Endothelial cell of umbilical vein (primary cell): ENCODE measurements at regions not wholly inside any gene's neighbourhood (a gene's known extent, or its start where the extent isn't known, plus 50 kb on each side); places are given as distances from the start of the nearest gene placed in this dataset.

ENCODE experiments used
- BruUV-seq: library from RNA; stranded (reverse); fragments of 400-500 nt; replicated peaks from 2 replicates; lab custom pipeline; 2021; lab: Mats Ljungman, UMichigan
- CTCF ChIA-PET: fragments of 300-600, 350-600 bp; sonication (Branson Sonifier 250); formaldehyde crosslinking; loops from one replicate; lab custom pipeline; 2021; ENCODE audit warnings: antibody characterized with exemption, inconsistent platforms; lab: Charles Lee
- POLR2A ChIA-PET: fragments of 300-600, 350-600 bp; sonication (Branson Sonifier 250); formaldehyde crosslinking; loops from one replicate; lab custom pipeline; 2021; ENCODE audit warnings: antibody characterized with exemption, inconsistent platforms; lab: Charles Lee
- DNase-seq: peaks from one replicate; pipeline ENCODE4 v3.0.0-alpha.2; 2011; ENCODE audit warnings: low read depth, low spot score
- FAIRE-seq: peaks from 2 replicates; lab custom pipeline; 2011; peaks lifted over from hg19 to GRCh38; lab: Jason Lieb, UNC
- H2AFZ ChIP-seq: 2 replicates; pipeline ENCODE4 v1.6.0; 2012; ENCODE audit warnings: low read depth, low read length, control low read depth, inconsistent platforms
- H3K27ac ChIP-seq: 2 replicates; pipeline ENCODE4 v1.5.1; 2011; ENCODE audit warnings: low read depth, mild to moderate bottlenecking, control low read depth, low read length, moderate library complexity; ENCODE audit not compliant: insufficient read depth
- H3K27me3 ChIP-seq, 2 experiments: 2 replicates each; pipeline versions ENCODE4 v1.6.0 to v1.6.1; 2011; ENCODE audit warnings: low read length in 2 of 2, mixed read lengths in 1 of 2; ENCODE audit not compliant: control insufficient read depth in 2 of 2, insufficient read depth in 2 of 2
- H3K36me3 ChIP-seq, 2 experiments: 2 replicates in 1 of 2; 3 replicates in 1 of 2; pipeline ENCODE4 v1.5.1; 2011; ENCODE audit warnings: low read length in 2 of 2, mild to moderate bottlenecking in 1 of 2, moderate library complexity in 1 of 2; ENCODE audit not compliant: control insufficient read depth in 2 of 2, insufficient read depth in 2 of 2; ENCODE audit errors: extremely low read depth in 1 of 2
- H3K4me1 ChIP-seq: 3 replicates; pipeline ENCODE4 v1.5.1; 2011; ENCODE audit warnings: mild to moderate bottlenecking, low read length; ENCODE audit not compliant: control insufficient read depth, insufficient read depth; ENCODE audit errors: extremely low read depth
- H3K4me2 ChIP-seq: 2 replicates; pipeline ENCODE4 v1.6.1; 2011; ENCODE audit warnings: low read length, control low read depth, mixed read lengths; ENCODE audit not compliant: insufficient read depth
- H3K4me3 ChIP-seq, 3 experiments: fragments of 200-600 bp in 1 of 3; sonication (generic), shearing (Covaris generic) in 1 of 3; replicated peaks in 1 of 3; 2 replicates each; pipeline ENCODE4 v1.5.1; 2011 to 2016; ENCODE audit warnings: control low read depth in 3 of 3, low read length in 3 of 3, mild to moderate bottlenecking in 2 of 3, inconsistent platforms in 1 of 3, low read depth in 1 of 3, moderate library complexity in 1 of 3; ENCODE audit not compliant: insufficient read depth in 1 of 3
- H3K79me2 ChIP-seq: 2 replicates; pipeline ENCODE4 v1.6.0; 2012; ENCODE audit warnings: low read length, inconsistent platforms; ENCODE audit not compliant: control insufficient read depth, insufficient read depth
- H3K9ac ChIP-seq: replicated peaks from 2 replicates; pipeline ENCODE3; 2011; ENCODE audit warnings: low read length, control low read depth; ENCODE audit not compliant: insufficient read depth; ENCODE audit errors: extremely low read depth
- H3K9me1 ChIP-seq: replicated peaks from 3 replicates; pipeline ENCODE4 v1.6.0; 2011; ENCODE audit warnings: mild to moderate bottlenecking, low read length; ENCODE audit not compliant: control insufficient read depth, insufficient read depth; ENCODE audit errors: extremely low read depth
- H3K9me3 ChIP-seq: replicated peaks from 2 replicates; pipeline ENCODE4 v1.5.1; 2012; ENCODE audit warnings: low read length, inconsistent platforms; ENCODE audit not compliant: control insufficient read depth, insufficient read depth
- H4K20me1 ChIP-seq: replicated peaks from 2 replicates; pipeline ENCODE3; 2011; ENCODE audit warnings: mild to moderate bottlenecking, low read length; ENCODE audit not compliant: control insufficient read depth, insufficient read depth; ENCODE audit errors: extremely low read depth
- CTCF ChIP-seq, 2 donors: IDR thresholded peaks; 1 replicate in 1 of 2; 2 replicates in 1 of 2; pipeline ENCODE4 v1.5.1; 2011; ENCODE audit warnings: low read length in 2 of 2, mild to moderate bottlenecking in 2 of 2, moderate library complexity in 2 of 2, control low read depth in 1 of 2, inconsistent platforms in 1 of 2, low read depth in 1 of 2; ENCODE audit not compliant: insufficient read depth in 1 of 2; ENCODE audit errors: extremely low read depth in 1 of 2
- EZH2 ChIP-seq: IDR thresholded peaks from 2 replicates; pipeline ENCODE4 v1.6.1; 2012; ENCODE audit warnings: borderline replicate concordance, low read depth, mild to moderate bottlenecking, moderate library complexity, low read length, inconsistent platforms; ENCODE audit not compliant: severe bottlenecking
- FOS ChIP-seq: IDR thresholded peaks from 2 replicates; pipeline ENCODE4 v1.6.1; 2011; ENCODE audit warnings: mild to moderate bottlenecking, low read length, moderate library complexity, borderline replicate concordance; ENCODE audit not compliant: insufficient read depth
- GATA2 ChIP-seq: IDR thresholded peaks from 2 replicates; pipeline ENCODE4 v1.7.0; 2011; ENCODE audit warnings: low read depth, mild to moderate bottlenecking, moderate library complexity, mixed read lengths, low read length; ENCODE audit not compliant: insufficient read length, insufficient read depth
- JUN ChIP-seq: IDR thresholded peaks from 2 replicates; pipeline ENCODE4 v1.6.1; 2011; ENCODE audit warnings: borderline replicate concordance, low read depth; ENCODE audit not compliant: insufficient read length, insufficient read depth
- MAX ChIP-seq: IDR thresholded peaks from 2 replicates; pipeline ENCODE4 v1.6.1; 2011; ENCODE audit not compliant: insufficient read depth, insufficient read length
- MYC ChIP-seq: IDR thresholded peaks from one replicate; pipeline ENCODE4 v1.6.1; 2011; ENCODE audit warnings: mild to moderate bottlenecking, low read depth, low read length
- POLR2A ChIP-seq: IDR thresholded peaks from 2 replicates; pipeline ENCODE4 v1.6.1; 2012; ENCODE audit warnings: low read depth, mild to moderate bottlenecking, control low read depth, low read length
- POLR2AphosphoS5 ChIP-seq: IDR thresholded peaks from 2 replicates; pipeline ENCODE4 v1.6.1; 2012; ENCODE audit warnings: low read depth, mild to moderate bottlenecking, control low read depth, low read length, moderate library complexity; ENCODE audit not compliant: insufficient read depth
- dilution Hi-C: fragments of 300-500 bp; cut with MboI; formaldehyde crosslinking; loops from one replicate; pipeline ENCODE4 v1.15.0; 2019; ENCODE audit warnings: low sequenced_read_pairs; ENCODE audit not compliant: extremely low pct_ligation_motif_present
- intact Hi-C: fragments of 100-400 bp; cut with micrococcal nuclease; formaldehyde crosslinking; loops from one replicate; pipeline ENCODE4 v1.10.0; 2022

GRCh38 chr4:164154416-164154815, 599.5 kb upstream of the SMIM31 start:
- no peaks in the 10 kb centered on the region for H4K20me1 ChIP-seq
- H3K9me3 ChIP-seq: no peaks in the 10 kb centered on the region
- FAIRE-seq: no peak
- BruUV-seq: no TSS peak
- dilution Hi-C loops (no loop called here), intact Hi-C loops (no loop called here)
- no peaks in the 10 kb centered on the region for H3K36me3 ChIP-seq
- H2AFZ ChIP-seq: no peak overlapping the region
- no peaks in the 10 kb centered on the region for H3K79me2 ChIP-seq
- H3K27me3 ChIP-seq: no peaks in the 10 kb centered on the region
- no peaks in the 10 kb centered on the region for H3K4me1 ChIP-seq
- H3K9me1 ChIP-seq: no peaks in the 10 kb centered on the region
- ChIA-PET POLR2A (no interaction called here), CTCF (no interaction called here)
- no peak overlapping the region for H3K27ac ChIP-seq
- no peak for DNase-seq
- H3K9ac ChIP-seq: no peak overlapping the region
- H3K4me2 ChIP-seq: no peak overlapping the region
- TF ChIP-seq JUN: no peak
- TF ChIP-seq EZH2: no peak
- TF ChIP-seq GATA2: no peak
- no peak for TF ChIP-seq MAX
- TF ChIP-seq MYC: no peak
- H3K4me3 ChIP-seq: no peak overlapping the region

DNA sequence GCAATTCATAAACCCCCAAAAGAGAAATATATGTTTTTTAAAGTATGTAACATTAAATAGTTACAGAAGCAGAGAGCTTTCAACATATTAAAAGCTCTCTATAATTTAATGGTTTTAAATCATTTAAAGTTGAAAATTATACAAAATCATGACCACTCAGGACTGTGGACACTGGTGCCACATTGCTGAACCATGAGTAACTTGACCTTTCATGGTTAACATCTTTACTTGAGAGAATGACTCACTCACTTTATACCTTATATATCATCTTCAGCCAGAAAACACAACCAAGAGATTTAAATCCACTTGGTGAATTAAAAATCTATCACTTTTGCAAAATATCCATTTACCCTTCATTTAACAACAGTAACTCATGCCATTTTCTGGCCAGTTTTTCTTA, 584.3 kb upstream of the SMIM31 start:
- peaks cover 2% of the 10 kb centered on the region for H3K9me3 ChIP-seq
- H3K4me3 ChIP-seq: no peak overlapping the region
- H3K79me2 ChIP-seq: no peaks in the 10 kb centered on the region
- intact Hi-C loops: no loop called here
- BruUV-seq: no TSS peak
- H3K9ac ChIP-seq: no peak overlapping the region
- ChIA-PET POLR2A (no interaction called here), CTCF (interaction anchor here (0.9 kb wide), 1 partner anchor 9 kb away, joined by 5 read pairs; no protein-coding TSS in a partner anchor)
- no peak for TF ChIP-seq FOS
- TF ChIP-seq POLR2AphosphoS5: no peak
- no peak for TF ChIP-seq POLR2A
- TF ChIP-seq CTCF (IDR thresholded peaks at IDR 0.05; ENCODE audit: extremely low read depth in 1 of 2, insufficient read depth in 1 of 2, low read depth in 1 of 2, low read length in 2 of 2): no peak
- TF ChIP-seq EZH2: no peak
- no peak for TF ChIP-seq GATA2
- no peak for TF ChIP-seq MYC
- no peak for TF ChIP-seq MAX
- no peak for TF ChIP-seq JUN
- dilution Hi-C loops: no loop called here
- H3K4me2 ChIP-seq: no peak overlapping the region
- no peaks in the 10 kb centered on the region for H3K9me1 ChIP-seq
- H3K4me1 ChIP-seq: no peaks in the 10 kb centered on the region
- no peaks in the 10 kb centered on the region for H3K27me3 ChIP-seq
- FAIRE-seq (no peak), DNase-seq (no peak)
- no peaks in the 10 kb centered on the region for H4K20me1 ChIP-seq
- H3K36me3 ChIP-seq: no peaks in the 10 kb centered on the region
- H2AFZ ChIP-seq: no peak overlapping the region
- H3K27ac ChIP-seq: no peak overlapping the region
